HepG2 (cell line): ENCODE measurements at regions not wholly inside any gene's neighbourhood (a gene's known extent, or its start where the extent isn't known, plus 50 kb on each side); places are given as distances from the start of the nearest gene placed in this dataset.

Experiments used
- ATAC-seq: fragments of 200-7000 bp; cut with Tn5 transposase; 3 replicates; pipeline ENCODE4 v1.9.1; 2020; ENCODE audit warnings: mild to moderate bottlenecking, moderate library complexity
- BruUV-seq: library from RNA; stranded (reverse); fragments of 400-500 nt; replicated peaks from 2 replicates; lab custom pipeline; 2021; lab: Mats Ljungman, UMichigan
- CTCF ChIA-PET: fragments of 300-600 bp; formaldehyde crosslinking; extraction: SDS; loops from one replicate; lab custom pipeline; 2021; ENCODE audit warnings: low total read pairs, inconsistent platforms, low intra/inter-chr PET ratio; lab: Yijun Ruan, JAX
- POLR2A ChIA-PET: fragments of 350-600 bp; sonication (Branson Sonifier 250); formaldehyde crosslinking; loops from one replicate; lab custom pipeline; 2020; ENCODE audit warnings: antibody characterized with exemption, inconsistent platforms; lab: Yijun Ruan, JAX
- DNase-seq: peaks from one replicate; pipeline ENCODE4 v3.0.0-alpha.2; 2015; ENCODE audit warnings: low spot score
- FAIRE-seq: peaks from 3 replicates; lab custom pipeline; 2011; peaks lifted over from hg19 to GRCh38; lab: Jason Lieb, UNC
- H2AFZ ChIP-seq: one replicate; pipeline ENCODE4 v1.6.1; 2011; ENCODE audit warnings: low read length, inconsistent platforms
- H3K27ac ChIP-seq: fragments of 300-600 bp; 3 replicates; pipeline ENCODE4 v1.8.0; 2011; ENCODE audit warnings: mixed run types, mild to moderate bottlenecking, mixed read lengths, low read length, inconsistent platforms; ENCODE audit not compliant: insufficient read depth; ENCODE audit errors: extremely low read length
- H3K27me3 ChIP-seq, 2 experiments: fragments of 200-600 bp in 1 of 2; 2 replicates in 1 of 2; 3 replicates in 1 of 2; pipeline versions ENCODE4 v1.6.0 to v1.8.0; 2011; ENCODE audit warnings: low read length in 2 of 2, mild to moderate bottlenecking in 2 of 2, moderate library complexity in 2 of 2, inconsistent platforms in 1 of 2; ENCODE audit not compliant: insufficient read depth in 2 of 2, control insufficient read depth in 1 of 2
- H3K36me3 ChIP-seq, 2 experiments: fragments of 200-600 bp in 1 of 2; replicated peaks in 1 of 2; 2 replicates in 1 of 2; 3 replicates in 1 of 2; pipeline versions ENCODE4 v1.5.1 to v1.8.0; 2011; ENCODE audit warnings: low read length in 2 of 2, inconsistent platforms in 1 of 2; ENCODE audit not compliant: insufficient read depth in 2 of 2, control insufficient read depth in 1 of 2
- H3K4me1 ChIP-seq: 2 replicates; pipeline ENCODE4 v1.5.1; 2012; ENCODE audit warnings: low read length, inconsistent platforms; ENCODE audit not compliant: insufficient read depth
- H3K4me2 ChIP-seq: 2 replicates; pipeline ENCODE4 v1.6.0; 2011; ENCODE audit warnings: low read depth, low read length, inconsistent platforms
- H3K4me3 ChIP-seq, 3 experiments: fragments of 200-600 bp in 1 of 3; sonication (generic), shearing (Covaris generic) in 1 of 3; replicated peaks in 1 of 3; 2 replicates each; pipeline ENCODE4 v1.5.1; 2011 to 2016; ENCODE audit warnings: low read length in 3 of 3, inconsistent platforms in 2 of 3, low read depth in 2 of 3, mild to moderate bottlenecking in 2 of 3, control low read depth in 1 of 3, mixed read lengths in 1 of 3; ENCODE audit not compliant: insufficient read depth in 1 of 3
- H3K79me2 ChIP-seq: one replicate; pipeline ENCODE4 v1.6.1; 2011; ENCODE audit warnings: low read length, inconsistent platforms; ENCODE audit not compliant: insufficient read depth
- H3K9ac ChIP-seq: 2 replicates; pipeline ENCODE4 v1.6.0; 2011; ENCODE audit warnings: mild to moderate bottlenecking, low read depth, low read length, inconsistent platforms; ENCODE audit not compliant: insufficient read depth
- H3K9me3 ChIP-seq: 2 replicates; pipeline ENCODE4 v1.5.1; 2012; ENCODE audit warnings: mild to moderate bottlenecking, low read length
- H4K20me1 ChIP-seq: 2 replicates; pipeline ENCODE4 v1.6.0; 2011; ENCODE audit warnings: inconsistent platforms, mild to moderate bottlenecking, low read length, moderate library complexity; ENCODE audit not compliant: insufficient read depth
- AKNA ChIP-seq: sonication (generic); formaldehyde crosslinking; IDR thresholded peaks from 2 replicates; pipeline ENCODE4 v1.4.0; 2020; ENCODE audit warnings: missing genetic modification reagents, borderline replicate concordance
- FOXO1 ChIP-seq: sonication (generic); formaldehyde crosslinking; IDR thresholded peaks from 2 replicates; pipeline ENCODE4 v1.4.0; 2020; ENCODE audit warnings: missing genetic modification reagents
- HMG20B ChIP-seq: conservative IDR thresholded peaks from 2 replicates; pipeline ENCODE4 v1.6.1; 2016; ENCODE audit warnings: missing genetic modification reagents, missing compliant biosample characterization
- HMGXB3 ChIP-seq: sonication (generic); formaldehyde crosslinking; IDR thresholded peaks from 2 replicates; pipeline ENCODE4 v1.4.0; 2020; ENCODE audit warnings: missing genetic modification reagents, borderline replicate concordance
- KAT7 ChIP-seq: IDR thresholded peaks from 2 replicates; pipeline ENCODE4 v1.6.1; 2018; ENCODE audit warnings: borderline replicate concordance, missing compliant biosample characterization
- UBTF ChIP-seq: sonication (generic); formaldehyde crosslinking; IDR thresholded peaks from 2 replicates; pipeline ENCODE4 v1.4.0; 2020; ENCODE audit warnings: mild to moderate bottlenecking, missing genetic modification reagents
- ZNF574 ChIP-seq: sonication (generic); formaldehyde crosslinking; IDR thresholded peaks from 2 replicates; pipeline ENCODE4 v1.4.0; 2020; ENCODE audit warnings: missing genetic modification reagents
- WGBS: methylation state at CpG from one replicate; pipeline ENCODE4 v1.1.6; 2017; ENCODE audit warnings: low lambda C conversion rate; 5-methylcytosine and 5-hydroxymethylcytosine counted together
- in situ Hi-C: cut with HindIII; loops from 2 replicates; pipeline ENCODE4 v1.10.0; 2017; ENCODE audit warnings: low pct_unique_long_range_greater_than_20kb; ENCODE audit not compliant: extremely low pct_ligation_motif_present
- intact Hi-C: fragments of 100-400 bp; cut with micrococcal nuclease; formaldehyde crosslinking; loops from one replicate; pipeline ENCODE4 v1.10.0; 2022; ENCODE audit not compliant: unreplicated experiment

- TF ChIP-seq AKNA (no peak), UBTF (CRISPR knock-in tag) (no peak)
Measured at GRCh38 chr13:22017226-22017625, 346.4 kb downstream of the FGF9 start (continued).

- intact Hi-C loops (no loop called here), in situ Hi-C loops (no loop called here)
- ATAC-seq, result no peak; the same call in 2 of the 3 replicates
- no peaks in the 10 kb centered on the region for H3K4me1 ChIP-seq
- DNase-seq, result no peak
- ChIA-PET CTCF (no interaction called here), POLR2A (no interaction called here)
- no peak overlapping the region for H3K9ac ChIP-seq
- H3K27ac ChIP-seq, result no peak overlapping the region
- H3K4me3 ChIP-seq, result no peak overlapping the region
- H3K79me2 ChIP-seq, result no peaks in the 10 kb centered on the region
- FAIRE-seq, result no peak
- H2AFZ ChIP-seq, result no peak overlapping the region
- H3K4me2 ChIP-seq, result no peak overlapping the region
- H3K9me3 ChIP-seq, result no peaks in the 10 kb centered on the region
- no TSS peak for BruUV-seq
- 58% methylated on average over 14 of the region's 14 CpGs for WGBS
- H3K36me3 ChIP-seq, result no peaks in the 10 kb centered on the region
- H3K27me3 ChIP-seq, result no peaks in the 10 kb centered on the region
- no peaks in the 10 kb centered on the region for H4K20me1 ChIP-seq
- TF ChIP-seq FOXO1 (CRISPR knock-in tag) (no peak), HMGXB3 (CRISPR knock-in tag) (no peak), ZNF574 (CRISPR knock-in tag) (no peak), HMG20B (no peak), KAT7 (CRISPR knock-in tag) (no peak)
Measured at GRCh38 chr13:22018076-22018835, 347.4 kb downstream of the FGF9 start.
